Endodermal cell (in vitro differentiated cells): ENCODE measurements at regions not wholly inside any gene's neighbourhood (a gene's known extent, or its start where the extent isn't known, plus 50 kb on each side); places are given as distances from the start of the nearest gene placed in this dataset.

ENCODE experiments used
- DNase-seq: peaks from one replicate; pipeline ENCODE4 v3.0.0-alpha.2; 2017
- H3K27ac ChIP-seq: 2 replicates; pipeline ENCODE4 v1.5.1; 2013; ENCODE audit warnings: mild to moderate bottlenecking, low read depth, low read length, moderate library complexity
- H3K27me3 ChIP-seq: 2 replicates; pipeline ENCODE4 v1.6.1; 2013; ENCODE audit warnings: mild to moderate bottlenecking, low read length, moderate library complexity; ENCODE audit not compliant: insufficient read depth, control insufficient read depth, poor library complexity, severe bottlenecking
- H3K36me3 ChIP-seq: 2 replicates; pipeline ENCODE4 v1.7.0; 2013; ENCODE audit warnings: mild to moderate bottlenecking, low read length, moderate library complexity; ENCODE audit not compliant: control insufficient read depth, insufficient read depth
- H3K4me1 ChIP-seq: one replicate; pipeline ENCODE4 v1.7.0; 2013; ENCODE audit warnings: low read length; ENCODE audit not compliant: control insufficient read depth, insufficient read depth
- H3K4me3 ChIP-seq: 2 replicates; pipeline ENCODE4 v1.5.1; 2013; ENCODE audit warnings: mild to moderate bottlenecking, low read length, moderate library complexity
- H3K9ac ChIP-seq: 2 replicates; pipeline ENCODE4 v1.6.1; 2013; ENCODE audit warnings: mild to moderate bottlenecking, low read length, moderate library complexity; ENCODE audit not compliant: poor library complexity, severe bottlenecking; ENCODE audit errors: extremely low read depth
- H3K9me3 ChIP-seq: 2 replicates; pipeline ENCODE4 v1.6.1; 2013; ENCODE audit warnings: mild to moderate bottlenecking, low read length, moderate library complexity; ENCODE audit not compliant: control insufficient read depth
- H3K27ac Mint-ChIP-seq: 2 replicates; pipeline ENCODE4 v1.8.0; 2020; ENCODE audit warnings: mixed read lengths
- H3K27me3 Mint-ChIP-seq: 2 replicates; pipeline ENCODE4 v1.8.0; 2021; ENCODE audit warnings: mild to moderate bottlenecking, mixed read lengths; ENCODE audit not compliant: insufficient read depth
- H3K36me3 Mint-ChIP-seq: 2 replicates; pipeline ENCODE4 v1.8.0; 2020; ENCODE audit warnings: low read depth, mixed read lengths
- H3K4me1 Mint-ChIP-seq: 2 replicates; pipeline ENCODE4 v1.8.0; 2020; ENCODE audit warnings: mixed read lengths
- H3K4me3 Mint-ChIP-seq: 2 replicates; pipeline ENCODE4 v1.8.0; 2020; ENCODE audit warnings: mild to moderate bottlenecking, moderate library complexity, mixed read lengths
- H3K9me3 Mint-ChIP-seq: 2 replicates; pipeline ENCODE4 v1.8.0; 2020; ENCODE audit warnings: mild to moderate bottlenecking, mixed read lengths
- WGBS, 2 experiments: methylation state at CpG; one replicate each; pipeline versions ENCODE4 v1.1.5 to v1.1.7; 2013; ENCODE audit warnings: missing lambda C conversion rate in 2 of 2, mixed read lengths in 1 of 2; ENCODE audit not compliant: insufficient coverage in 1 of 2, insufficient read length in 1 of 2; 5-methylcytosine and 5-hydroxymethylcytosine counted together
- TF ChIP-seq, protein P1 (sequence below): fragments of 200-600 bp; sonication (generic); conservative IDR thresholded peaks from 2 replicates; pipeline ENCODE4 v1.5.0; 2021; ENCODE audit warnings: antibody characterized with exemption, mild to moderate bottlenecking

DNA sequence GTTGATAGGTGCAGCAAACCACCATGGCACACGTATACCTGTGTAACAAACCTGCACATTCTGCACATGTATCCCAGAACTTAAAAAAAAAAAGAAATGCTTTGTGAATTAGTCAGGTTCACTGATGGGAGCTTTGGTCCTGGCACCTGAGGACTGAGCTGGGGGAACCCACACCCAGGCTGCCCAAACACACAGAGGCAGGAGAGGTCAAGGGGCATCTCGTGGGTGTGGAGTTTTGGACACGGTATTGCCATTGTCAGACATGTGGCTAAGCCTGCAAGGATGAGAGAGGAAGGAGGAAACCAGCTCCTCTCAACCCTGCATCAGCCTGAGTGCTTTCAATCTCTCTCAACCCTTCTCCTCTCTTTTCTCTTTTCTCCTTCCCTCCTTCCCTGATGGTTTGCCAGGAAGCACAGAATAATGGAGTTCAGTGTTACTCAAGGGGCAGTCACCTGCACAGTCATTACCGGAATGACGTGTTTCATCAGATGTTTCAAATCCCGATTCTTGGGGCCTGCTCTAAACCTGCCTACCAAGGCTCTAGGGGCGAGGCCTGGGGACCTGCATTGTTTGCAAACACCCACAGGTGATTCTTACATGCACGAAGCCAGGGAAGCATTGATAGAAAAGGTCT, 89.9 kb upstream of the NEDD9 start:
- Histone ChIP-seq H3K9ac (no peak overlapping the region), H3K36me3 (no peaks in the 10 kb centered on the region), H3K4me1 (no peaks in the 10 kb centered on the region), H3K9me3 (no peaks in the 10 kb centered on the region), H3K27ac (no peak overlapping the region), H3K4me3 (no peak overlapping the region), H3K27me3 (no peaks in the 10 kb centered on the region)
- no peak for DNase-seq
- TF ChIP-seq, protein P1, sequence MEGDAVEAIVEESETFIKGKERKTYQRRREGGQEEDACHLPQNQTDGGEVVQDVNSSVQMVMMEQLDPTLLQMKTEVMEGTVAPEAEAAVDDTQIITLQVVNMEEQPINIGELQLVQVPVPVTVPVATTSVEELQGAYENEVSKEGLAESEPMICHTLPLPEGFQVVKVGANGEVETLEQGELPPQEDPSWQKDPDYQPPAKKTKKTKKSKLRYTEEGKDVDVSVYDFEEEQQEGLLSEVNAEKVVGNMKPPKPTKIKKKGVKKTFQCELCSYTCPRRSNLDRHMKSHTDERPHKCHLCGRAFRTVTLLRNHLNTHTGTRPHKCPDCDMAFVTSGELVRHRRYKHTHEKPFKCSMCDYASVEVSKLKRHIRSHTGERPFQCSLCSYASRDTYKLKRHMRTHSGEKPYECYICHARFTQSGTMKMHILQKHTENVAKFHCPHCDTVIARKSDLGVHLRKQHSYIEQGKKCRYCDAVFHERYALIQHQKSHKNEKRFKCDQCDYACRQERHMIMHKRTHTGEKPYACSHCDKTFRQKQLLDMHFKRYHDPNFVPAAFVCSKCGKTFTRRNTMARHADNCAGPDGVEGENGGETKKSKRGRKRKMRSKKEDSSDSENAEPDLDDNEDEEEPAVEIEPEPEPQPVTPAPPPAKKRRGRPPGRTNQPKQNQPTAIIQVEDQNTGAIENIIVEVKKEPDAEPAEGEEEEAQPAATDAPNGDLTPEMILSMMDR: no peak
- Mint-ChIP-seq H3K27me3 (no peaks in the 10 kb centered on the region), H3K4me1 (peaks cover 11% of the 10 kb centered on the region), H3K9me3 (peaks cover 6% of the 10 kb centered on the region), H3K36me3 (no peaks in the 10 kb centered on the region), H3K4me3 (no peak overlapping the region), H3K27ac (no peak overlapping the region)
- 90 to 100% methylated on average over 3 to 7 of the region's 8 CpGs for WGBS, 2 experiments

DNA sequence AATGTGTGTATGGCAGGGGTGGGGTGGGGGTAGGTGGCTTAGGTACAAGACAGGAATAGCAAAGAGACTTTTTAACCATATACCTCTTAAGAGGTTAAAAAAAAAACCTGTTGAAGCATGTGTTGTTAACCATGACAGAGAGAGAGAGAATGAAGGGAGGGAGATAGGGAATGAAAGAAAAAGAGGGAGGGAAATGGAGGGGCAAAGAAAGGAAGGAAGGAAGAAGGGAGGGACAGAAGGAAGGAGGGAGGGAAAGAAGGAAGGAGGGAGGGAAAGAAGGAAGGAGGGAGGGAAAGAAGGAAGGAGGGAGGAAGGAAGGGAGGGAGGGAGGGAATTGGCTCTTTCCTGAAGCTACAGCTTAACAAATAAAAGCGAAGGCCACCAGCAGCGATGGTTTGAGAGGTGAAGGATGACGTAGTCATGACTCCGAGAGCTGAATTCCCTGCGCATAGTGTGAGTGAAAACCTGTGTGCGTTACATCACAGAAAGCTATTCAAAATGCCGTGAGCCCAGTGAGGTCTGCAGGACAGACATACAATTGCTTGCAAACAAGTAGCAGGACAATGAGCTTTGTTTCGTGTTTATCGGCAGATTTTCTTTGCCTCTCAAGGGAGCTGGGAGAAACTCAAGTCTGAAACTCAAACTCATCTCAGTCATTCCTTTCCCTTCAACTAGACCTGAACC, 88.6 kb upstream of the NEDD9 start:
- H3K27me3 Mint-ChIP-seq: no peaks in the 10 kb centered on the region
- no peaks in the 10 kb centered on the region for H3K36me3 Mint-ChIP-seq

DNA sequence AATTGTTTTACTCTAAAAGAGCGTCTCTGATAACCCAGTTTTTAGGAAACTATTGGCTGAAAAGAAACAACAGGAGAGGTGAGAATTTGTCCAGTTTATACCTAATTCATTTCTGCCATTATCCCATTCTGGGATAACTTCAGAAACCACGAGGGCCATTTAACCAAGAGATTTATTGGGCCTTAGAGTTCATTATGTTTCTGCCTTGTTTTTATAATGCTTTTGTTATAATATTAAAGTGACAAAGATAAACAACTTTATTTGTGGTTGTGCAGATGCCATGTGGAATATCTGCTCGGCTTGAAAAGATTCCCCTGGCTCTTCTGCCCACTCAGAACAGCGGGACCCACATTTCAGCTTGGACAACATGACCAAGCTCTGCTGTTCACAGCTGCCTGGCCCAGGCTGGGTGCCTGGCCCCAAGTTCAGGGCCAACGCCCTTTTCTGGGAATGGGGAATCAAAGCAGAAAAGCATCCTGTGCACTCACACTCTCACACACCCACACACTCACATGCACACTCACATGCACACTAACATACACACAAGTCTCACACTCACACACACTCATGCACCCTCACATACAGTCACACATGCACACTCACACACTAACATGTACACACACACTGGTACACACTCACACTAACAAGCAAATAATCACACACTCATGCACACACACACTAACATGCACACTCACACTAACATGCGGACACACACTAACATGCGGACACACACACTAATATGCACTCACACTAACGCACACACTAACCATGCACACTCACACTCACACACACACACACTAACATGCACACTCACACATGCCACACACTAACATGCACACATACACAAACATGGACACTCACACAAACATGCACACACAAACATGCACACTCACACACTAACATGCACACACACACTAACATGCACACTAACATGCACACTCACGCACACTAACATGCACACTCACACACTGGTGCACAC, 86.7 kb upstream of the NEDD9 start:
- no peak overlapping the region for H3K4me3 Mint-ChIP-seq

More for the DNA sequence above, 88.6 kb upstream of the NEDD9 start:
- H3K9me3 ChIP-seq: peaks cover 7% of the 10 kb centered on the region
- TF ChIP-seq, protein P1: no peak
- Mint-ChIP-seq H3K27ac (no peak overlapping the region), H3K4me3 (no peak overlapping the region), H3K9me3 (peaks cover 7% of the 10 kb centered on the region), H3K4me1 (peaks cover 11% of the 10 kb centered on the region)
- 91% methylated on average over 9 of the region's 9 CpGs for WGBS, 2 experiments
- no peaks in the 10 kb centered on the region for H3K27me3 ChIP-seq
- H3K4me1 ChIP-seq: no peaks in the 10 kb centered on the region
- no peak overlapping the region for H3K27ac ChIP-seq
- no peak overlapping the region for H3K9ac ChIP-seq
- H3K36me3 ChIP-seq: no peaks in the 10 kb centered on the region
- no peak overlapping the region for H3K4me3 ChIP-seq
- DNase-seq: no peak

More for the DNA sequence above, 86.7 kb upstream of the NEDD9 start:
- Histone ChIP-seq H3K4me1 (no peaks in the 10 kb centered on the region), H3K9ac (no peak overlapping the region), H3K27me3 (no peaks in the 10 kb centered on the region), H3K9me3 (peaks cover 7% of the 10 kb centered on the region), H3K36me3 (no peaks in the 10 kb centered on the region), H3K27ac (no peak overlapping the region), H3K4me3 (no peak overlapping the region)
- no peak for DNase-seq
- Mint-ChIP-seq H3K4me1 (peaks cover 4% of the 10 kb centered on the region), H3K36me3 (no peaks in the 10 kb centered on the region), H3K27ac (no peak overlapping the region), H3K9me3 (peaks cover 7% of the 10 kb centered on the region), H3K27me3 (no peaks in the 10 kb centered on the region)
- TF ChIP-seq, protein P1: no peak
- 88 to 95% methylated on average over 6 to 9 of the region's 9 CpGs for WGBS, 2 experiments
